ENCODE measurements at regions not wholly inside any gene's neighbourhood (a gene's known extent, or its start where the extent isn't known, plus 50 kb on each side); places are given as distances from the start of the nearest gene placed in this dataset.

GRCh38 chr2:116948258-116948657, 866.2 kb upstream of the DDX18 start:
- TF ChIP-seq, protein P1, sequence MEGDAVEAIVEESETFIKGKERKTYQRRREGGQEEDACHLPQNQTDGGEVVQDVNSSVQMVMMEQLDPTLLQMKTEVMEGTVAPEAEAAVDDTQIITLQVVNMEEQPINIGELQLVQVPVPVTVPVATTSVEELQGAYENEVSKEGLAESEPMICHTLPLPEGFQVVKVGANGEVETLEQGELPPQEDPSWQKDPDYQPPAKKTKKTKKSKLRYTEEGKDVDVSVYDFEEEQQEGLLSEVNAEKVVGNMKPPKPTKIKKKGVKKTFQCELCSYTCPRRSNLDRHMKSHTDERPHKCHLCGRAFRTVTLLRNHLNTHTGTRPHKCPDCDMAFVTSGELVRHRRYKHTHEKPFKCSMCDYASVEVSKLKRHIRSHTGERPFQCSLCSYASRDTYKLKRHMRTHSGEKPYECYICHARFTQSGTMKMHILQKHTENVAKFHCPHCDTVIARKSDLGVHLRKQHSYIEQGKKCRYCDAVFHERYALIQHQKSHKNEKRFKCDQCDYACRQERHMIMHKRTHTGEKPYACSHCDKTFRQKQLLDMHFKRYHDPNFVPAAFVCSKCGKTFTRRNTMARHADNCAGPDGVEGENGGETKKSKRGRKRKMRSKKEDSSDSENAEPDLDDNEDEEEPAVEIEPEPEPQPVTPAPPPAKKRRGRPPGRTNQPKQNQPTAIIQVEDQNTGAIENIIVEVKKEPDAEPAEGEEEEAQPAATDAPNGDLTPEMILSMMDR (IDR thresholded peaks at IDR 0.05): no peak
- no peak for TF ChIP-seq POLR2A (IDR thresholded peaks at IDR 0.05)
